Islet precursor cell (in vitro differentiated cells): ENCODE measurements at regions not wholly inside any gene's neighbourhood (a gene's known extent, or its start where the extent isn't known, plus 50 kb on each side); places are given as distances from the start of the nearest gene placed in this dataset.
"Not testable (repeated sequence)": the region's sequence is repeated elsewhere in the genome, so short reads cannot be mapped to it uniquely, and the experiment has no call there.

Source experiments
- DNase-seq: peaks from one replicate; pipeline ENCODE4 v3.0.0-alpha.2; 2018

DNA sequence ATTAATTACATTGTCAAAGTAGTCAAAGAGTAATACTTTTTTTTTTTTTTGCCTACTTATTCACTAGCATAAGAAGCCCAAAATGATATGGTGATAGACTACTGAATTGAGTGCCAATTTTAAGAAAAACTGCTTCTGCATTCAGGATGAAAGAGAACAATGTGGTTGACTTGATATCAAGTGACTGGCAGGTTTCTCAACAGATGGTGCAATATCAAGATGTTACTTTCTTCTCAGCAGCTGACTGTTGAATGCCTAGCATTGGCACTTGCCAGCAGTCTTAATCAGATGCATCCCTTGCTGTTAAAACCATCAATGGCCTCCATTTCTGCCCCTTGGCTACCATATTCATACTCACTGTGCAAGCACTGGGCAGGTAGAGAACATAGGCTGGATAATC, 863.2 kb downstream of the GBE1 start:
- DNase-seq: no peak

DNA sequence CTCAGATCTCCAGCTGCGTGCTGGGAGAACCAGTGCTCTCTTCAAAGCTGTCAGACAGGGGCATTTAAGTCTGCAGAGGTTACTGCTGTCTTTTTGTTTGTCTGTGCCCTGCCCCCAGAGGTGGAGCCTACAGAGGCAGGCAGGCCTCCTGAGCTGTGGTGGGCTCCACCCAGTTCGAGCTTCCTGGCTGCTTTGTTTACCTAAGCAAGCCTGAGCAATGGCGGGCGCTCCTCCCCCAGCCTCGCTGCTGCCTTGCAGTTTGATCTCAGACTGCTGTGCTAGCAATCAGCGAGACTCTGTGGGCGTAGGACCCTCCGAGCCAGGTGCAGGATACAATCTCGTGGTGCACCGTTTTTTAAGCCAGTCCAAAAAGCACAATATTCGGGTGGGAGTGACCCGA, 864.4 kb downstream of the GBE1 start:
- DNase-seq: not testable (repeated sequence)

DNA sequence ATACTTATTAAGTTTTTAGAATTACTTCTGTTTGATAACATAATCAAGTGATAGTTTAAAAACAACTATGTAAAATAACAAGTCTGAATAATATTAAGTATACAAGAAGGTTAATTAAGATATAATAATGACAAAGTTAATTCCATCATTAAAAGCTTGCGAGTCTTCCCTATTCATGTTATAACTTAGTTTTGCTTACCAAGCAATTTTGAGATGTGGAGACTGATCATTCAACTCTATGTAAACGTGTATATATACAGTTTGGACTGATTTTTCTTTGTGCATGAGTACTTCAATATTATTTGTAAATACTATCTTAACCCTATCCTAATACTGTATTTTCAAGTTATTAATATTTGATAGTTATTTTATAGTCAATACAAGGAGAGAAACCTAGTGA, 870.9 kb downstream of the GBE1 start:
- no peak for DNase-seq

DNA sequence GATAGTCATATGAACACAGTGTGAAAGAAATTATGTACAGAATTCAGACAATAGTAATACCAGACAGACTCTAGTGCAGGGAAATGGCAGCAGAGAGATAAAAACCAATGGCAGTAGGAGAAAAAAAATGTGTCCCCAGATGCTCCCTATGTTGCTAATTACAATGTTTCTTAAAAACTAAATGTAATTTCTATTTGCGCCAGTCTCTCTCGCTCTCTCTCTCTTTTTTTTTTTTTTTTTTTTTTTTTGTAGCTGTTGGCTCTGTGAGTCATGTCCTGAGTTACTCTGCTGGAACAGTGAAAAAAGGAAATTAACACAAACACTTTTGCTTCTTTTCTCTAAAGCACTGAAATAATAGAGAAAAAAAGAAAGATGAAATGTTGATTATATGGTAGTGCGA, 871.9 kb downstream of the GBE1 start:
- DNase-seq: no peak

DNA sequence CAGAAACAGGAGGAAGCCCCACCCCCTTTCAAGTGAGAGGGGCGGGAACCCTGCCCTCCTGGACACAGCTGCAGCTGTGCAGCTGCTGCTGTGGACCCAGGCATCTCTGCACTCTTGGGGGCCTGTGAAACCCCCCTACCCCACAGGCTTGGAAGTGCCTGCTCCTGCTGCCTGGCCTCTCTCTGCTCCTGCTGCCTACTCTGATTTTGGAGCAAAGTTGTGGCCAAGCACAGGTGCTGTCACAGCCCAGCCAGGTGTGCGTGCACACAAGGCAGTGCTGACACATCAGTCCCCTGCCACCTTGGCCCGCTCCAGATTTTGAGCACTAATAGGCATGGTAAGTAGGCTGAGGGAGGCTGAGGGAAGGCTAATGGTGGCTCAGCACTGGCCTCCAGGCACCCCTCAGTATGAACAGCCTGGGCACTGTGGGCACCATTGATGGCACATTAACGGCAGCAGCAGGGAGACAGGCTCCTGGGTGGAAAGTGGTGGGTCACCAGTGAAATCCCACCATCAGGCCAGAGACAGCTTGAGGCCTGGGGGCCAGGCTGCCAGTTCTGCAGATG, 890.9 kb downstream of the GBE1 start:
- no peak for DNase-seq

DNA sequence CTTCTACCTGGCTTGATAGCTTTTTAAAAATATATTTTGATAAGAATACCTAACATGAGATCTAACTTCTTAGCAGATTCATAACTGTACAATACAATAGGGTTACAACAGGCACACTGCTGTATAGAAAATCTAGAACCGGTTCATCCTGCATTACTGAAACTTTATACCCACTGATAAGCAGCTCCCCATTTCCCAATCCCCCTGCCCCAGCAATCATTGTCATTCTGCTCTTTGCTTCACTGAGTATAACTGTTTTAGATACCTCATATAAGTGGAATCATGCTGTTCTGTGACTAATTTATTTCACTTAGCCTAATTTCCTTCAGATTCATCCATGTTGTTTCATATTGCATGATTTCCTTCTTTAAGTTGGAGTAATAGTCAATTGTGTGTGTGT, 906.0 kb downstream of the GBE1 start:
- DNase-seq: no peak

DNA sequence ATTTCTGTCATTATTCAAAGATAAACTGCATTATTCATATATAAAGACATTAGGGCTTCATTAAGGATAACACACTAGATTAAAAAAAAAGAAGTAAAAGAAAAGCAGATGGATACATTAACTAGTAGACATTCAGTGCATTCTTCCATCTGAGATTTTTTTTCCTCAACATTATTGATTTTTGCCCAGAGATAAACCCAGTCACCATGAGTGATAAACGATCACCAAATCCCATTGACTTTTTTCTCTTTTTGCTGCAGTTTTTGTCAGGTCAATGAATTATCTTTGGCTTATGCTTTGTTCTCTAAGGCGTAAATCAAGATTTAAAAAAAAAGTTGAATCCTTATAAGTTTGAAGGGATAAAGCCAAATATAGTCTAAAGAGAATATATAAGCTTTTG, 925.0 kb downstream of the GBE1 start:
- no peak for DNase-seq

DNA sequence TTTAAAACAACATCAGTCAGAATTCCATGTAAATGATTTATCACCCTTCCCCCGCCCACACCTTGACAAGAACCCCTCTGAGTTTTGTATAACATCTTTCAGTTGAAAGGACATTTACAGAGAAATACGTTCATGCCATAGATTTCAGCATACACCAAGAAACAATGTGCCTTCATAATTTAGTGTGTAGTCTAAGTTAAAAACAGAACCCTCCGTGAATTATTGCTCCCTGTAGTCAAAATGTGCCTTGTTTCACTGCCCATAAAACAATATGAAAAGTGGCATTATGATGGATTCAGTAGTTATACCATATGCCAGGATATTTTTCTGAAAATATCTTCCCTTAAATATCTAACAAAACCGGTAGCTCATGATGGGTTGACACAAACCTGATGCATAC, 953.9 kb downstream of the GBE1 start:
- no peak for DNase-seq

DNA sequence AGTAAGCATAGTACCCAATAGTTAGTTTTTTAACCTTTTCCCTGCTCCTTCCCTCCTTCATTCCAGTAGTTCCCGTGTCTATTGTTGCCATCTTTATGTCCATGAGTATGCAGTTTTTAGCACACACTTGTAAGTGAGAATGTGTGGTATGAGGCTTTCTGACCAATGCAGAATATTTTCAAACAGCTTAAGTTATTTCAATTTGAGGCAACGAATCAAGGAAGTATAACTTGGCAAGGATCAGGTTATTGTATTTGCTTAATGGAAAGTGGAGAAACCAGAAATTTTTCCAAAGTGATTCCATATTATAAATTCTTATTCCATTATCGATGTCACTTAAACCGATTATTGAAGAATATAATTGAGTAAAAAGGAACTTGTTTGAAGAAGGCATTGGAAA, 954.8 kb downstream of the GBE1 start:
- DNase-seq: no peak

DNA sequence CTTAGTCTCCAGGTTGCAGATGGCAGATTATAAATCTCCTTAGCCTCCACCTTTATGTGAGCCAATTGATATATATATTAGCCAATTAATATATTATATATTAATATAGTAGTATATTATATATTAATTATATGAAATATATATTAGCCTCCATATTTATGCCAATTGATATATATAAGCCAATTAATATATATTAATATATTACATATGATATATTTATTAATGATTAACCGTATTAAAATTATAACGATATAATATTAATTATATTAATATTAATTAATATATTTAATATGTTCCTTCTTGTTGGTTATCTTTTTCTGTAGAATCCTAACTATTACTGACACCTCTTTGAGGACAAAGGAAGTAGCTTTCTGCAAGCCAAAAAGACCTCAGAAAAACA, 972.5 kb downstream of the GBE1 start:
- no peak for DNase-seq

DNA sequence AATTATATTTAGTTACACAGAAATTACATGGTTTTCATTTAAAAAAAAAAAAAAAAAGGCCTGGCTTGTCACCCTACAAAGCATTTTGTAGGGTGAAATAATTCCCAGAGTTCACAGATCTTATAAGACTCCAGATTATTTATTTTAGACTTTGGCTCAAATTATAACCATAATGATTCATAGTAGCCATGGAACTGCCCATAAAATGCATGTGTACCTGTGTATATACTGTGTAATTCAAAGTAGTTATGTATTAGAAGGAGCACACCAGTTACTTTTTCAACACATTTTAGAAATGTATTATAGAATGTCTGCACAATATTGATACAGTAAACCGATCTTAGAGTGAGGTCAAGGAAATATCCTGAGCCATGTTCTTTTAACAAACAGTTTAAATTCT, 975.6 kb downstream of the GBE1 start:
- DNase-seq: no peak

DNA sequence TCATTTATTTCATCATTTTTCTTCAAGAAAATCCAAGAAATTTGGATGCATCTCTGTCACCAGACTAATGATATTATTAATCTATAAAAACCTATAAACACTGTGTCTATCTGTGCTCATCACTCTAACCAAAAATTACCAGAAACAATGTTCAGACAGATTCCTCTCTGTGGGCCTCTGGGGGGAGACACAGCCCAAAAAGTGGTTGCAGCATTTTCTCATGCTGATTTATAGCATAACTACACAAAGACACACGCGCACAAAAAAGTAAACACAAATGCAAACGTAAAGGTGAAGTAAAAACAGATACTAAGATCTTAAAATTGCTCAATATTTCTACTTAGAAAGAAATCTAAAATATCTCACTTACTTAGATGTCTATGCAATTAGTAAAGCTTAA, 976.0 kb downstream of the GBE1 start:
- no peak for DNase-seq

DNA sequence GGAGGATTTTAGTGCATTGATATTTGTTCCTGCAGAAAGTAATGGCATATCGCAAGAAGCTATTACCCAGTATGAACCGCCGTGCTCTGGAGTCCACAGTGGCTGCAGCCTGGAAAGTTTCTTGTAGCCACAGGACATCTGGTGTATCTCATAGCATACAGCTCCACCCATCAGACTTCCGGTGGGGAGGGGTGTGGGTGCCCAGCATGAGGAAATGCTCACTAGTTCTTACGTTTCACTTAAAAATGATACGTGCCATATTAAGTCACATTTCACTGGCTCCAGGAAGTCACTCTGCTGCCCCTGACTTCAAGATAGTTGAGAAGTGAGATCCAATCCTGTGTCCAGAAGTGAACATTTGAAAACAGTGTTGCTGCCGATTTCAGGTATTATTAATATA, 990.4 kb downstream of the GBE1 start:
- peak; percentile 56 for DNase-seq

DNA sequence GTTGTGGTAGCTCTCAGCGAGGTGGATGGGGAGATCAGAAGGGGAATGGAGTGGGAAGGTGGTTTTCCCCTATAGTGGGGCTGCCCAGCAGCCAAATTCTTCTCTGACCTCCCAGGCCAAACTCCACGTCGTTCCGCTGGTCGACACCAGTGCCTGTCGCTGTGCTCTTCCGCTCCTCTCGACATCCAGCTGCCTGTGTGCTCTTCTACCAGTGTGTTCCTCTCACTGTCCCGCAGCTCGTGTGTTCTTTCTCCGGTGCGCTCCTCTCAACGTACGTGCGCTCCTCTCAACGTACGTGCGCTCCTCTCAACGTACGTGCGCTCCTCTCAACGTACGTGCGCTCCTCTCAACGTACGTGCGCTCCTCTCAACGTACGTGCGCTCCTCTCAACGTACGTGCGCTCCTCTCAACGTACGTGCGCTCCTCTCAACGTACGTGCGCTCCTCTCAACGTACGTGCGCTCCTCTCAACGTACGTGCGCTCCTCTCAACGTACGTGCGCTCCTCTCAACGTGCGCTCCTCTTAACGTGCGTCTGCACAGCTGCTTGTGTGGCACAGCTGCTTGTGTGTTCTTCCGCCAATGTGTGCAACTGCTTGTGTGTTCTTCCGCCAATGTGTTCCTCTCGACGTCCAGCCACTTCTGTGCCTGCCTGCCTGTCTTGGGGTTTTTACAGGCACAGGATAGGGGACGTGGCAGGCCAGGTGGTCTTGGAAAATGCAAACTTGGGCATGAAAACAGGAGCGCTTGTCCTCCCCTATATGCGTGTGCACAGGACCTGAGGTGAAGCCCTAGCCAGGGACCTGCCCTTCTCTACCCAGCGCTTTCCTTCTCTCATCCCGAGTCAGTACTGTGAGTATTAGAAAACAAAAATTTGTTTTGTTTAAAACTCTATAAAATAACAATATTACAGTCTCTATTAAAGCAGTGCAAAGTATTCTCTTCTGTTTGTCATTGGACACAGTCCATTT, 991.1 kb downstream of the GBE1 start:
- DNase-seq: peak; percentile 45

DNA sequence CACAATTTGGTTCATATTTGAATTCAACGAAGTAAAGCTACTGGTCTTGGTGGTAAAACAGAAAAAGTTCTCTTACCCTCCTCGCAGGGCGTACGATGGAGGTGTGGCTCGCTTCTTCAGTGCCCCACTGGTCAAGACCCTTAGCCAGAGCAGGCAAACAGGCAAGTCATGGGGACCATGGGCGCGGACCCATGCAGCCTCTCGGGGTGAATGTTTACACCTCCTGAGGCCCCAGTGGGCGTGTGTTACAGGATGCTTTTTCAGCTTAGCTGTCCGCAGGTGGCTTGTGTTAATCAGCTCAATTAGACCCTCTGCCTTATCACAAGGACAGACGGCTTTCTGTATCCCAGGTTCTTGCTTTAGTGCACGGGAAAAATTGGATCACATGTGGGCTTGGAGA, 991.8 kb downstream of the GBE1 start:
- DNase-seq: peak; percentile 47

DNA sequence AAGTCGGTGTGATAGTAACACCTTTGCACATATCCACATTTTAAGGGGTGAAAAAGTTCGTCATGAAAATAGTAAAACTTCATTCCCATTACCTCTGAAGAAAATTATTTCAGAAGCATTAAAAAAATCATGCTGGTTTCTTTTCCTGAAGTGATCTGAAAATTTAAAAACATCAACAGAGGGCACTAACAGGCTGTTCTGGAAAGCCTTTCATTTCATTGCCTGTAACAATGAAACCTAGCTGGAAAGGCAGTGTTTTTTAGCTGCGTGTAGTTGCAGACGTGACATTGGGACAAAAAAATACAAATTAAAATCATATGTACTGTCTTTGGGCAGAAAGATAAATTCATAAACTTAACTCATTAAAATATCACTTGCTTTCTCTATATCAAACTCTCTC, 993.8 kb downstream of the GBE1 start:
- DNase-seq: no peak

DNA sequence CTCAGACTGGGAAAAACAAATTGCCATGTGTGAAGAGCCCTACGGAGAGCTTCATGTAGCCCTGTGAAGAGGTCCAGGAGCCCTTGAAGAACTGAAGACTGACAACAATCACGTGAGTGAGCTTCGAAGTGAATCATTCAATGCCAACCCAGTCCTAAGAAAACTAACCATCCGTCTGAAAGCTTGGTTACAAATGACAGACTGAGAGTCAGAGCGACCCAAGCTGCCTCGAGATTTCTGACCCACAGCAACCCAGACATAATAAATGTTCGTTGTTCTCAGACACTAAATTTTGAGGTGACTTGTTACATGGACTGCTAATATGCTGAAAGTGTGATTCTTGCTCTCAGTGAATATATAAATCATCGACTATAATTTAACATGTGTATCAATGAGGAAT, 987.2 kb upstream of the ROBO1 start:
- DNase-seq: no peak

DNA sequence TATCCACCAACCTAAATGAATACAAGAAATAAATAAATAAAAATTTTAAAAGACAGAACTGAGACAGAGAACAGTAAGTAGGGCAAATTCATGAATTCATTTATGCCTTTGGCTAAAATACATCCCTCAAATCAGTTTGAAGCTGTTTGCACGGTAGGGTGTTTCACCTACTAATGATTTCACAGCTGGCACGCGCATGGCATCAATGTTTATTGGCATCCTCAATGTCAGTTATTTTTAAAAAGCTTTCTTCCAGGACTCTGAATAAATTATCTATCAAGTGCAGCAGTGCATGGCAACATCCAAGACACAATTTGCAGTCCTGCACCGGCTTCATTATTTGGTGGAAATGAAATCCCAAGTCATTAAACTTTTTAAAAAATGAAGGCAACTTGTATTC, 985.2 kb upstream of the ROBO1 start:
- DNase-seq: no peak

DNA sequence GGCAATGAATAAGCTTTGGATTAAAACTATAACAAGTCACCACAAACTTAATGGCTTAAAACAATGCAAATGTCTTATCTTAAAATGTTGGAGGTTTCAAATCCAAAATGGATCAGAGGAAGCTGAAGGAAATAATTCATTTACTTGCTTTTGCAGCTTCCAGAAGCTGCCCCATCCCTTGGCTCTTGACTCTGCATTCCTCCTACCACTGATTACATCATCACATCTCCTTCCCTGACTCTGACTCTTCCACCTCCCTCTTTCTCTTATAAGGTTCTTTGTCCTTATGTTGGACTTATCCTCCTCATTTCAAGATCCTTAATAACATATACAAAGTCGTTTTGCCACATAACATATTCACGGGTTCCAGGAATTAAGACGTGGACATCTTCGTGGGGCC, 982.8 kb upstream of the ROBO1 start:
- DNase-seq: no peak

DNA sequence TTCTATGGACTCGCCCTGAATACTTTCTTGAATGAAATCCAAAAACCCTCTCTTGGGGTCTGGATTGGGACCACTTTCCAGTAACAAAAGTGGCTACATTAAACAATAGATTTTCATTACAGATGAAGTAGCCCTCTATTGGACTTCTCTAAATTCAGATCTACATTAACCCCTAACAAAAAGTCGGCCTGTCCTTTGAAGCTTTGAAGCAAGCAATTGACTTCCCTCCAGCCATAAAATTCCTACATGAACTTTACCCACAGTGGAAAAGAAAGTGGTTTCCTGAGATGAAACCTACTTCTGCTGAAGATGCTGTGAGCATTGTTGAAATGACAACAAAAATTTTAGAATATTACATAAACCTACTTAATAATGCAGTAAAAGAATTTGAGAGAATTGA, 967.1 kb upstream of the ROBO1 start:
- no peak for DNase-seq

DNA sequence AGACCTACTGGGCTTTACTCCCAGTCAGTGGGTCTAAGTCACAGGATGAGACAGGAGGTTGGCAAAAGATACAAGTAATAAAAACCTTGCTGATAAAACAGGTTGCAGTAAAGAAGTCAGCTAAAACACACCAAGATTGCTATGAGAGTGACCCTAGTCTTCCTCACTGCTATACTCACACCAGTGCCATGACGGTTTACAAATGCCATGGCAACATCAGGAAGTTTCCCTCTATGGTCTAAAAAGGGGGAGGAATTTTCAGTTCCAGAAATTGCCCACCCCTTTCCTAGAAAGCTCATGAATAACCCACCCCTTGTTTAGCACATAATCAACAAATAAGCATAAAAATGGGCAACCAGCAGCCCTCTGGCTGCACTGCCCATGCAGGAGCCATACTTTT, 966.7 kb upstream of the ROBO1 start:
- no peak for DNase-seq

DNA sequence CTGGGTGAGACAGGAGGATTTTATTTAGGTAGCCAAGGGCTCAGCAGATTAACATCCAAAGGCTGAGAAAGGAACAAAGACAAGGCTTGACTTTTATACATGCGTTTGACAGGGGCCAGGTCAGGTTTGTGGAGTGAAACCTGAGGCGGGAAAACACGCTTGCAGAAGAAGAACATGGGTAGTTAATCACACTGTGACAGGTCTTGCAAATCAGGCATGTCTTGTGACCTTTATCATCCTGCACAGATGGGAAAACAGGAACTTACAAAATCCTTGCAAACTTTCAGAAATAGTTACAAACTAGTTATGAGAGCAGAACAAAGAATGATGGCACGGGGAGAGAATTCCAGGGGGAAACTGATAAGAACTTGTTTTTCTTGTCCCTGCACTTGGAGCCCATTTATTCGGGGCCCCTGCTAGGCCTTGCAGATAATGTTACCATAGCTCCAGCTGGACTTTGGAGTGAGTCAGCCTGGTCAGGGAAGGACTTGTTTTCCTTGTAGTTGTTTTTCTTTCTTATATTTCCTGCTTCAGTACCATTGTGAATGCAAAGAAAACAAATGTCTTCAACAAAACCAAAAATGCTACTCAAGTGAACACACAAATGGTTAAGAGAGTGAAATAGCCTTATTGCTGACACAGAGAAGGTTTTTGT, 965.9 kb upstream of the ROBO1 start:
- peak; percentile 63 for DNase-seq

DNA sequence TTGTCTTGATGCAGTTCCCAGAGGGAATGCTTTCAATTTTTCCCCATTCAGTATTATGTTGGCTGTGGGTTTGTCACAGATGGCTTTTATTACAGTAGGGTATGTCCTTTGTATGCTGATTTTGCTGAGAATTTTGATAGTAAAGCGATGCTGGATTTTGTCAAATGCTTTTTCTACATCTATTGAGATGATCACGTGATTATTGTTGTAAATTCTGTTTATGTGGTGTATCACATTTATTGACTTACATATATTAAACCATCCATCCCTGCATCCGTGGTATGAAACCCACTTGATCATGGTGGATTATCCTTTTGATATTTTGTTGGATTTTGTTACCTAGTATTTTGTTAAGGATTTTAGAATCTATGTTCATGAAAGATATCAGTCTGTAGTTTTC, 959.8 kb upstream of the ROBO1 start:
- not testable (repeated sequence) for DNase-seq
